ENCODE measurements at regions not wholly inside any gene's neighbourhood (a gene's known extent, or its start where the extent isn't known, plus 50 kb on each side); places are given as distances from the start of the nearest gene placed in this dataset.
"Not testable (repeated sequence)": the region's sequence is repeated elsewhere in the genome, so short reads cannot be mapped to it uniquely, and the experiment has no call there.

GRCh38 chr9:25078202-25078601 is 532.5 kb upstream of the IZUMO3 start (continued):
- TF ChIP-seq BCL6B (tag by site-specific recombination; IDR thresholded peaks at IDR 0.05), result no peak

GRCh38 chr9:25048098-25048724 is 502.5 kb upstream of the IZUMO3 start:
- H3K9me3 ChIP-seq (ENCODE audit: control insufficient read depth, insufficient read depth, low read depth, low read length), result no peaks in the 10 kb centered on the region
- H3K4me1 ChIP-seq (ENCODE audit: control insufficient read depth, insufficient read depth, low read length), result no peaks in the 10 kb centered on the region
- H3K4me3 ChIP-seq (ENCODE audit: low read depth, low read length), result no peak overlapping the region
- TF ChIP-seq ZNF548 (tag by site-specific recombination; IDR thresholded peaks at IDR 0.05), result no peak
- no peak for TF ChIP-seq ZNF132 (tag by site-specific recombination; IDR thresholded peaks at IDR 0.05; ENCODE audit: borderline replicate concordance)
- TF ChIP-seq ZNF785 (tag by site-specific recombination; IDR thresholded peaks at IDR 0.05), result no peak
- no peak for TF ChIP-seq YY1 (tag by site-specific recombination; IDR thresholded peaks at IDR 0.05)
- no peak for TF ChIP-seq PRDM2 (tag by site-specific recombination; IDR thresholded peaks at IDR 0.05; ENCODE audit: borderline replicate concordance)
- TF ChIP-seq AEBP2 (tag by site-specific recombination; IDR thresholded peaks at IDR 0.05; ENCODE audit: borderline replicate concordance), result no peak
- TF ChIP-seq ZNF133 (tag by site-specific recombination; IDR thresholded peaks at IDR 0.05), result no peak
- no peak for TF ChIP-seq GLI2 (tag by site-specific recombination; IDR thresholded peaks at IDR 0.05; ENCODE audit: borderline replicate concordance, low read depth)
- TF ChIP-seq KLF7 (tag by site-specific recombination; IDR thresholded peaks at IDR 0.05; ENCODE audit: borderline replicate concordance), result no peak
- no peak for TF ChIP-seq ZNF18 (tag by site-specific recombination; IDR thresholded peaks at IDR 0.05)
- TF ChIP-seq ZNF26 (tag by site-specific recombination; IDR thresholded peaks at IDR 0.05), result no peak
- no peak for TF ChIP-seq SP7 (tag by site-specific recombination; IDR thresholded peaks at IDR 0.05)
- TF ChIP-seq ZNF16 (tag by site-specific recombination; IDR thresholded peaks at IDR 0.05; ENCODE audit: low read depth), result no peak
- ChIA-PET CTCF (no interaction called here), POLR2A (no interaction called here)
- no peak overlapping the region for H3K27ac ChIP-seq (ENCODE audit: extremely low read depth, low read depth, low read length)
- H3K36me3 ChIP-seq (ENCODE audit: control insufficient read depth in 2 of 2, insufficient read depth in 1 of 2, low read length in 2 of 2), result no peaks in the 10 kb centered on the region

- H3K4me1 ChIP-seq (ENCODE audit: control insufficient read depth, insufficient read depth, low read length); H3K4me3 ChIP-seq (ENCODE audit: low read depth, low read length); CTCF ChIA-PET; H3K9me3 ChIP-seq (ENCODE audit: control insufficient read depth, insufficient read depth, low read depth, low read length); H3K36me3 ChIP-seq (ENCODE audit: control insufficient read depth in 2 of 2, insufficient read depth in 1 of 2, low read length in 2 of 2); POLR2A ChIA-PET; H3K27ac ChIP-seq (ENCODE audit: extremely low read depth, low read depth, low read length): not testable (repeated sequence)
Observed at GRCh38 chr9:25045469-25045868, 499.8 kb upstream of the IZUMO3 start.

Data from HEK293 (cell line).